ENCODE measurements at regions not wholly inside any gene's neighbourhood (a gene's known extent, or its start where the extent isn't known, plus 50 kb on each side); places are given as distances from the start of the nearest gene placed in this dataset.

DNA sequence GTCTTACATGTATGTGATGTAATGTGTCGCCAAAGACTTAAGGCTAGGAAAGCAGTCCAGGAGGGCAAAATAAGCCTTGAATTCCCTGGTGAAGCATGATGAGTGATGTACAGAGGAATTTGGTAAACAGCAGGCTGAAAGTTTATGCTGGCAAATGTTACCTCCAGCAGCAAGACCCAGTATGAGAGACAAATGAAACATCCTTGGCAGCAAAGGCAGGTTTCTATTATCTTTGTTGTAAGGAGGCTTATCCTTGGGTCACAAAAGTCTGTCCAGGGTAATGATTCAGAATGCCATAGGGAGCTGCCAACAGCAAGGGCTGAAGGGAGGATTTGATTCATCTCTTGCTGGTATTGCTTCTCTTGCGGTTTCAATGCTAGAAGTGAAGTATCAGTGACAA lies 75.9 kb upstream of the HTR4 start:
- H3K4me2 ChIP-seq: no peak overlapping the region
- no peak for TF ChIP-seq Cebpa-rat (IDR thresholded peaks at IDR 0.05)
- no peak overlapping the region for H3K27ac ChIP-seq

GRCh38 chr5:148730942-148731898 lies 76.9 kb upstream of the HTR4 start:
- Histone ChIP-seq H3K4me3 (no peak overlapping the region), H3K9me3 (replicated peaks in 1 of 11) (no peaks in the 10 kb centered on the region), H3K9ac (no peak overlapping the region), H3K4me2 (no peak overlapping the region), H3K36me3 (no peaks in the 10 kb centered on the region), H4K20me1 (no peaks in the 10 kb centered on the region), H3K27ac (no peak overlapping the region), H3K27me3 (no peaks in the 10 kb centered on the region), H3K4me1 (peaks cover 12 to 25% (median 15%) of the 10 kb centered on the region in 10 experiments)
- TF ChIP-seq Cebpa-rat (IDR thresholded peaks at IDR 0.05): no peak

More for the DNA sequence above, 75.9 kb upstream of the HTR4 start:
- Histone ChIP-seq H3K9ac (no peak overlapping the region), H4K20me1 (no peaks in the 10 kb centered on the region), H3K27me3 (no peaks in the 10 kb centered on the region), H3K4me1 (peaks cover 10 to 18% (median 14%) of the 10 kb centered on the region in 10 experiments), H3K36me3 (no peaks in the 10 kb centered on the region), H3K9me3 (replicated peaks in 1 of 11) (no peaks in the 10 kb centered on the region), H3K4me3 (no peak overlapping the region)

DNA sequence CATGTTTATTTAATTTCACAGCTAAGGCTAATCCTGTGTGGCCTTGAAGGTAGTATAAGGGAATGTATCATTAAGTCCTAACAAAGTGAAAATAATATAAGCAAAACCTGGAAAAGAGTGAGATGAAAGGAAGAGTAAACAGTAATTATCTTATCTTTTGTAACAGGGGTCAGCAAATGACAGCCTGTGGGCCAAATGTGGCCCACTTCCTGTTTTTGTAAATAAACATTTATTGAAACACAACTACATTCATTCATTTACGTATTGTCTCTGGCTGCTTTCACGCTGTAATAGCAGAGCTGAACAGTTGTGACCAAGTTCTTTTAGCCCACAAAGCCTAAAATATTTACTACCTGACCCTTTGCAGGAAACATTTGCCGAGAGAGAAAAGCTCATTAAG lies 78.4 kb upstream of the HTR4 start:
- Histone ChIP-seq H3K9ac (no peak overlapping the region), H3K27ac (no peak overlapping the region), H3K27me3 (no peaks in the 10 kb centered on the region), H3K36me3 (no peaks in the 10 kb centered on the region), H3K4me1 (peaks cover 11 to 29% (median 15%) of the 10 kb centered on the region in 10 experiments), H4K20me1 (no peaks in the 10 kb centered on the region), H3K4me3 (no peak overlapping the region), H3K4me2 (no peak overlapping the region), H3K9me3 (replicated peaks in 1 of 11) (no peaks in the 10 kb centered on the region)
- no peak for TF ChIP-seq Cebpa-rat (IDR thresholded peaks at IDR 0.05)

GRCh38 chr5:148733601-148734438 lies 79.5 kb upstream of the HTR4 start:
- Histone ChIP-seq H3K36me3 (no peaks in the 10 kb centered on the region), H3K27ac (no peak overlapping the region), H3K4me2 (peak overlapping the region in 2 of 11 experiments; percentile 9 to 22; a peak in 3 of 22 replicates), H4K20me1 (no peaks in the 10 kb centered on the region), H3K4me3 (no peak overlapping the region), H3K9ac (no peak overlapping the region), H3K4me1 (peaks cover 0 to 24% (median 5%) of the 10 kb centered on the region in 10 experiments; a peak in 16 of 20 replicates), H3K27me3 (no peaks in the 10 kb centered on the region), H3K9me3 (replicated peaks in 1 of 11) (no peaks in the 10 kb centered on the region)
- TF ChIP-seq Cebpa-rat (IDR thresholded peaks at IDR 0.05): no peak

GRCh38 chr5:148734518-148734917 lies 80.2 kb upstream of the HTR4 start:
- H3K36me3 ChIP-seq: no peaks in the 10 kb centered on the region
- TF ChIP-seq Cebpa-rat (IDR thresholded peaks at IDR 0.05): no peak
- no peaks in the 10 kb centered on the region for H4K20me1 ChIP-seq
- no peak overlapping the region for H3K27ac ChIP-seq
- H3K9ac ChIP-seq: no peak overlapping the region
- H3K9me3 ChIP-seq (replicated peaks in 1 of 11): no peaks in the 10 kb centered on the region
- H3K4me3 ChIP-seq: no peak overlapping the region
- H3K4me1 ChIP-seq: peaks cover 0 to 29% (median 1%) of the 10 kb centered on the region in 10 experiments; a peak in 10 of 20 replicates
- H3K27me3 ChIP-seq: no peaks in the 10 kb centered on the region
- no peak overlapping the region for H3K4me2 ChIP-seq

DNA sequence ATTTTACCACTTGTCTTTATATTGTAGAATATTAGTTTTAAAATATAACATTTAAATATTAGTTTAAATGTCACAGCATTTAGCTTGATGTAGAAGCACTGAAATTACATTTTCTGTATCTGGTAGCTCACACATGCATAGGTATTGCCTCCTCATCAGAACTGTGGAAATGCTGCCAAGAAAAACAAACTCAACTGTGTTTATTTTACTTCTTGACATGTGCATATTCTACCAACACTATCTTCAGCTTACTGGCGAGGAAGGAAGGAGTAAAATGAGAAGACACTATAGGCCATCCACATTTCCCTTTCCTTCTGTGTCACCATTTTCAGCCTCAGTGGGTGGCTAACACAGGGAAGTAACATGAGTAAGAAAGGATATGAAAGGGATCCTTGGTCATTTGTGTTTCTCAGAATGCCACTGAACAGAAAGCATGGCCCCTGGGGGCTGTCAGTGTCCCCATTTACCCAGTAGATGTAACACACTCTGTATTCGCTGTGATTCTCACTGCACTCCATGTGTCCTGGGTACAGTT lies 81.0 kb upstream of the HTR4 start:
- Histone ChIP-seq H3K27ac (no peak overlapping the region), H3K36me3 (no peaks in the 10 kb centered on the region), H3K4me2 (peak overlapping the region in 3 of 11 experiments; percentile 20 to 47 (median 42); a peak in 6 of 22 replicates), H4K20me1 (no peaks in the 10 kb centered on the region), H3K4me3 (no peak overlapping the region), H3K4me1 (peaks cover 0 to 37% (median 6%) of the 10 kb centered on the region in 10 experiments; a peak in 10 of 20 replicates), H3K9me3 (replicated peaks in 1 of 11) (no peaks in the 10 kb centered on the region), H3K9ac (no peak overlapping the region), H3K27me3 (no peaks in the 10 kb centered on the region)
- no peak for TF ChIP-seq Cebpa-rat (IDR thresholded peaks at IDR 0.05)

DNA sequence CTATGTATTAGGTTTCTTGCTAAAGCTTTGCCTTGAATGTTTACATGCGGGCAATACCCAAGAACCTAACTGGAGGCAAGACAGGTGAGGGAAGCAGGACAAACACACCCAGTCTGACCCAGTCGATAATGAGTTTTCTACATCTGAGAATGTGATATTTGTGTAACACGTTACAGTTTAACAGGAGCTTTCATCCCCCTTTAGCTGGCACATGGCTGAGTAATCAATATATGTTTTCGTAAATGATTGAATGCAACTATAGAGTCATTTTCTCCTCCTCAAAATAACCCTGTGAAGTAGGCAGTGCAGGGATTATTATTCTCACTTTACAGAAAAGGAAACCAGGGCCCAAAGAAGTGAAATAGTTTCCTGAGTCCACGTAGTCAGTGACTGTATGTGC lies 84.7 kb upstream of the HTR4 start:
- Histone ChIP-seq H3K9ac (no peak overlapping the region), H3K4me3 (no peak overlapping the region), H3K4me2 (peak overlapping the region in 4 of 11 experiments; percentile 42 to 69 (median 60); a peak in 6 of 22 replicates), H3K9me3 (replicated peaks in 1 of 11) (no peaks in the 10 kb centered on the region), H4K20me1 (no peaks in the 10 kb centered on the region), H3K36me3 (no peaks in the 10 kb centered on the region), H3K27ac (no peak overlapping the region), H3K27me3 (no peaks in the 10 kb centered on the region), H3K4me1 (peaks cover 0 to 46% (median 9%) of the 10 kb centered on the region in 10 experiments; a peak in 10 of 20 replicates)
- no peak for TF ChIP-seq Cebpa-rat (IDR thresholded peaks at IDR 0.05)

DNA sequence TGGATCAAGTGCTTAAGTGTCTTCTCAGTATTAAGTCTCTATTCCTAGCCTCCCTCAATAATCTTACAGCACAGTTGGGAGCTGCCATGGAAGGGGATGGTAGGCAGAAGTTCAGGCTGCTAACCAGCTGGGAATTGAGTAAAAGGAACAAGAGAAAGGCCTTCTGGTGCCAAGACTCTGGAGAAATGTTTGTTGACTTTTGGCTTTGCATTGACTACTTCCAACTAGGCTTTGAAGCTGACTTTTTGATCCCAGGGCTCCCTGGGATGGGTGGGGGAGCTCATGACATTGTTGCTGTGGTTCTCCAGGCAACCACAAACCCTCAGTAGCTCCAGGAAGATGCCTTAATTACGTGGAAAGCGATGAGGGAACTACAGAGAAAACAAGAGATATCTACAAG lies 85.2 kb upstream of the HTR4 start:
- Histone ChIP-seq H3K27ac (peak overlapping the region in 3 of 11 experiments; percentile 7 to 44 (median 26); a peak in 6 of 22 replicates), H3K4me3 (no peak overlapping the region), H3K9me3 (replicated peaks in 1 of 11) (no peaks in the 10 kb centered on the region), H4K20me1 (no peaks in the 10 kb centered on the region), H3K27me3 (no peaks in the 10 kb centered on the region), H3K9ac (no peak overlapping the region), H3K4me2 (peak overlapping the region in 5 of 11 experiments; percentile 42 to 69 (median 57); a peak in 10 of 22 replicates), H3K4me1 (peaks cover 0 to 49% (median 9%) of the 10 kb centered on the region in 10 experiments; a peak in 10 of 20 replicates), H3K36me3 (no peaks in the 10 kb centered on the region)
- TF ChIP-seq Cebpa-rat (IDR thresholded peaks at IDR 0.05): no peak
